ENCODE measurements at regions not wholly inside any gene's neighbourhood (a gene's known extent, or its start where the extent isn't known, plus 50 kb on each side); places are given as distances from the start of the nearest gene placed in this dataset.
"Not testable (repeated sequence)": the region's sequence is repeated elsewhere in the genome, so short reads cannot be mapped to it uniquely, and the experiment has no call there.

- no peak for DNase-seq (ENCODE audit: low read depth)
Measured at GRCh38 chr3:137820366-137820765, 56.3 kb downstream of the SOX14 start.

DNA sequence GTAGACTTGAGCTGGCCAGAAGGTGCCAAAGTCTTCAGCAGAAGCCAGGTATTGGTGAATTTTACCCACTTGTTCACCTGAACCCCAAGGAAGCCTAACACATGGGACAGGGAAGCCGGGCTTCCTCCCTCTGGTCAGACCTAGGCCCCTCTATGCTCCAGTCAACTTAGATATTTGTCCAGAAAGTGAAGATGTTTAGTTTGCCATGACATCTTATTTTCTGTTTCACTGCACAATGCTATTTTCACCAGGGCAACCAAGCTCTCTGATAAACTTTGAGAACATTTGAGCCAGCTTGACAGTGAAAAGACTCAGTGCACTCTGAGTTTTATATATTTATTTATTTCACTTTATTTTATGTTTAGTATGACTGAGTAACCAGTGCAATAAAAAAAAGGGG is 71.0 kb downstream of the SOX14 start:
- no peak for DNase-seq (ENCODE audit: low read depth)

- DNase-seq (ENCODE audit: low read depth), result no peak
Measured at GRCh38 chr3:137845194-137845593, 81.1 kb downstream of the SOX14 start.

GRCh38 chr3:137845666-137846065 is 81.6 kb downstream of the SOX14 start:
- no peak for DNase-seq (ENCODE audit: low read depth)

- no peak for DNase-seq (ENCODE audit: low read depth)
Measured at GRCh38 chr3:137852391-137852830, 88.3 kb downstream of the SOX14 start.

GRCh38 chr3:137854533-137855261 is 90.6 kb downstream of the SOX14 start:
- no peak for DNase-seq (ENCODE audit: low read depth)

DNA sequence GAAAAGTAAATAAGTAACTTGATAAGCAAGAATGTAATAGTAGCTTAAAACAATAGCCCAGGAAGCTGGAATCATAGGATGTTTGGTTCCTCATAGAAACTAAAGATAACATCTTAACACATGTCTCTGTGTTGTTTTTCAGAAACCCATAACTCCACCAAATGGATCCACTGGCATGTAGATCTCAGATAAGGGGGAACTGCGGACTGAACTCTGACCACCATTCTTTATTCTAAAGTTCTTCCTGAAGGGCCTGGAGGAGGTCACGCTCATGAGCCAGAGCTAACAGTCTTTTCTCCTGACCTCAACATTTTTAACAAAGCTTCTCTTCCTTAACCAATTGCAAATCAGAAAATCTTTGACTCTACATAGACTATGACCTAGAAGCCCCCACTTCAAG is 101.9 kb downstream of the SOX14 start:
- DNase-seq (ENCODE audit: low read depth), result no peak

GRCh38 chr3:137866933-137867332 is 102.8 kb downstream of the SOX14 start:
- no peak for DNase-seq (ENCODE audit: low read depth)

DNA sequence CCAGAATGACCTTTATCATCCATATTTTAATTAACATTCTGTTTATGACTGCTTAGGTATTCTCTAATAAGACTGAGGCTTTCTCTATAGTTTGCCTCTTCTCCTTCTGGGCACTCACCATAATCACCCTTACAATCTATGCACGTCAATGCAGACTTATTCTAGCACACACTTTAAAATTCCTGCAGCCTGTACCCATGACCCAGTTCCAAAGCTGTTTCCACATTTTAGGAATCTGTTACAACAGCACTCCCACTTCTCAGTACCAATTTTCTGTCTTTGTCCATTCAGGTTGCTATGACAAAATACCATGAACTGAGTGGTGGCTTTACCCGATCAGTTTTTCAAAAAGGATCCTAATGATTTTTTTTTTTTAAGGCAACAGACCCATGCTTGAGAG is 103.5 kb downstream of the SOX14 start:
- DNase-seq (ENCODE audit: low read depth), result no peak

DNA sequence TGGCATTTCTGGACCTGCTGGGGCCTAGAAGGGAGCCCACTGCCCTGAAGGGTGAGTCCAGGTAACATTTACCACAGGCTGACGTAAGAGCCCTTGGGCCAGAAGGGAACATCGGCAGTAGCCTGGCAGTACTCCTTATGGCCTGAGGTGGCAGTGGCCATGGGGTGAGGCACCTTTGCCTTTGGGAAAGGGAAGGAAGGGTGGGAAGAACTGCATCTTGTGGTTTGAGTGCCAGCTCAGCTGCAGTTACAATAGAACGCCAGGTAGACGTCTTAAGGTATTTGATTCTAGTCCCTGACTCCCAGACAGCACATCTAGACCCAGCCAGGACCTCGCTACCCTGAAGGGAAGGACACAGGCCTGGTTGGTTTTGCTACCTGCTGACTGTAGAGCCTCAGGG is 104.9 kb downstream of the SOX14 start:
- no peak for DNase-seq (ENCODE audit: low read depth)

DNA sequence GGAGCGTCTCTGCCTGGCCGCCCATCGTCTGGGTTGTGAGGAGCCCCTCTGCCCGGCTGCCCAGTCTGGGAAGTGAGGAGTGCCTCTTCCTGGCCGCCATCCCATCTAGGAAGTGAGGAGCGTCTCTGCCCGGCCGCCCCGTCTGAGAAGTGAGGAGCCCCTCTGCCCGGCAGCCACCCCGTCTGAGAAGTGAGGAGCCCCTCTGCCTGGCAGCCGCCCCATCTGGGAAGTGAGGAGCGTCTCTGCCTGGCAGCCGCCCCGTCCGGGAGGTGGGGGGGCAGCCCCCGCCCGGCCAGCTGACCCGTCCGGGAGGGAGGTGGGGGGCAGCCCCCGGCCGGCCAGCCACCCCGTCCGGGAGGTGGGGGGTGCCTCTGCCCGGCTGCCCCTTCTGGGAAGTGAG is 108.5 kb downstream of the SOX14 start:
- DNase-seq (ENCODE audit: low read depth), result not testable (repeated sequence)

- not testable (repeated sequence) for DNase-seq (ENCODE audit: low read depth)
Measured at GRCh38 chr3:137896842-137897241, 113.1 kb upstream of the CLDN18 start.

GRCh38 chr3:137906985-137907649 is 102.8 kb upstream of the CLDN18 start:
- DNase-seq (ENCODE audit: low read depth), result no peak

- DNase-seq (ENCODE audit: low read depth), result no peak
Measured at GRCh38 chr3:137924628-137925027, 85.3 kb upstream of the CLDN18 start.

DNA sequence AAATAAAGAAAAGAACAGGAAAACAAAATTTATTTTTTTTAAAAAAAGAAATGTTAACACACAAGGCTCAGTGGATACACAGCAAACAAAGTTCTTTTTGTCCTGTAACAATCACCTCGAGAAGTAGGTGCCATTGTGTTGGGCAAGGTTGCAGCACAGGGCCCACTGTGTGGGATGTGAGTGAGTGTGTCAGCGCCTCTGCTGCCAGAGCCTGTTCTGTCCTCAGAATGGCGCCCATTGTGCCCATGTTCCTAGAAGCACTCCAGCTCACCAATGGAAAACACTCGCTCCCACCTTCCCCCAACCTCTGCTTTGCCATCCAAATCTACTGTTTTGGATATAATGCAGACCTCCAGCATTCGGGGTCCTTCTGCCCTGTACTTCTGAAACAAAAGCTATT is 84.9 kb upstream of the CLDN18 start:
- no peak for DNase-seq (ENCODE audit: low read depth)

DNA sequence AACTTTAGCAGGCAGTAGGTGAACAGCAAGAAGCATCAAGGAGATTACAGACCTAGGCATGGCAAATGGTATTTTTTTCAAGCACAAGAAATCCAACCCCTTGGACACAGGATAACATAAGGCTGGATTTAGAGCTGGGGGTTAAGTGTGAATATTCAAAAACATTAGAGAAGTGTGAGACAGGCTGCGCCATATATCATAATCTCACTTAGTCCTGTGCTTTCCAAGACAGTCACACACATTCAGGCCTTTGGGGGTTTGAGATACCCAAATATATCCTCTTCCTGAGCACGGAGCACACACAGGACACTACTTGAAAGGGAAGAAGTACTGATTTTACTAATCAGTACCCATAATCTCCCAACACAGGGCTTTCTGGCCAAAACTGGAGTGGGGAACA is 83.0 kb upstream of the CLDN18 start:
- DNase-seq (ENCODE audit: low read depth), result no peak

DNA sequence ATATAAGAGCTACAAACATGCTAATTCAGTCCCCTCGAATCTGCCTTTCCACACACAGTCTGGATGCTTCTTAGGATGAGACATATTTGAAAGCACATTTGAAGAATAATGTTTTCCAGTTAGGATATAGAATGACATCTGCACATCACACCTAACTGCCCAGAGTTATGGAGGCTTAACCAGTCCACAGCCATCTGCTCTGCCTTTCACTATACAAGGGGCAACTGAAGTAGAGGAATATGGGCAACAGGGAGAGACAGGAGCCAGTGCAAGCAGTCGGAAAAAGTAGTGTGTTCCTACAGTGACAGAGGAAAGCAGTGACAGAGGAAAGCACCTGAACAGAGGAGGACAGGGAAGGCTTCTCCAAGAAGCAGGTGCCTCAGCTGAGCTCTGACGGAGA is 79.0 kb upstream of the CLDN18 start:
- DNase-seq (ENCODE audit: low read depth), result no peak

- no peak for DNase-seq (ENCODE audit: low read depth)
Measured at GRCh38 chr3:137938876-137939275, 71.1 kb upstream of the CLDN18 start.

GRCh38 chr3:137944593-137944992 is 65.4 kb upstream of the CLDN18 start:
- DNase-seq (ENCODE audit: low read depth), result no peak

DNA sequence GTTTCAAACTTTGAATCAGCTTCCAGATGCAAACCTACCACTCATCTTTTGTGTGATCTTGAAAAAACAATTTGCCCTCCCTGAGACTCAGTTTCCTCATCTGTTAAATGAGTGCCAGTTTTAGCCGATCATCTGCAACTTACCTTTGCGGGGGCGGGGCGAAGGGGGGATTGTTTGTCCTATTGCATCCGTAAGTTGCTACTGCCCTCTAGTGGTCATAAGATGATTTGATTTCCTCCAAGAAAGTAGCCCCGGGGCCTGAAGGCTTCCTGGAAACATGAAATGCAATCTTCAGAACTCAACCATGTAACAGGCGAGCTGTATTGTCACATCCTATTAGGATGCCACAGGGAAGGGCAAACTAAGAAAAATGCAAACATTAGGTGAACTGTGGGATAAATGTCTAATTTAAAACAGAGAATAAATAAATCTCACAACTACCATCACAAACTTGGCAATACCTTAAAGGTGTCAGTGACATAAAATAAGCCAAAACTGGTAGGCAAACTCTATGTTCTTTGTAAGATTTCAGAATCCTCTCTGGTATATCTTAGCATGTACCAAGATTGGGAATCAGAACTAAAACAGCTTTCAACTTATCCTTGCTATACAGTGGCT is 63.5 kb upstream of the CLDN18 start:
- peak; percentile 31 for DNase-seq (ENCODE audit: low read depth)

GRCh38 chr3:137947117-137947516 is 62.8 kb upstream of the CLDN18 start:
- no peak for DNase-seq (ENCODE audit: low read depth)

- DNase-seq (ENCODE audit: low read depth), result no peak
Measured at GRCh38 chr3:137948400-137949072, 61.4 kb upstream of the CLDN18 start.

DNA sequence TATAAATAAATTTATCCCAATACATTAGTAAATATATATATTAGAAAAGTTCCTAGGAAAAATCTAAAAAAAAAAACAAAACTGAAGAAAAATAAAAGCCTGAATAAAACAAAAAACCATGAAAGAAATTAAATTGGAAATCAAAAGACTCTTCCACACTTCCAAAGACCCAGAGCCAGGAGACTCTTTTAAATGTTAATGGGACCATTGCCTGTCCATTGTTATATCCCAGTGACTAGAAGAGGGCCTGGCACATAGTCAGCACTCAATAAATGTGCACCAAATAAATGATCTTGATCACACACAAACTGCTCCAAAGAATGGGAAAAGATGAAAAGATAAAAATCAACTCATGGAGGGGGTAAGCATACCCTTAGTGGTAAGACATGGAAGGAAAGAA is 51.3 kb upstream of the CLDN18 start:
- DNase-seq (ENCODE audit: low read depth), result no peak

Measured in stromal cell of bone marrow (primary cell).